HG02678 (cell line): ENCODE measurements at regions not wholly inside any gene's neighbourhood (a gene's known extent, or its start where the extent isn't known, plus 50 kb on each side); places are given as distances from the start of the nearest gene placed in this dataset.

Source experiments
- ATAC-seq: cut with Tn5 transposase; IDR thresholded peaks from one replicate; pipeline ENCODE4 v1.9.1; 2021; ENCODE audit warnings: mild to moderate bottlenecking, moderate library complexity; ENCODE audit not compliant: unreplicated experiment

GRCh38 chr9:18371141-18371540, 102.8 kb upstream of the ADAMTSL1 start:
- ATAC-seq, result no peak

- no peak for ATAC-seq
Measured at GRCh38 chr9:18371621-18372020, 102.3 kb upstream of the ADAMTSL1 start.

GRCh38 chr9:18379073-18379811, 94.7 kb upstream of the ADAMTSL1 start:
- ATAC-seq, result no peak

GRCh38 chr9:18382243-18382642, 91.7 kb upstream of the ADAMTSL1 start:
- ATAC-seq, result no peak

GRCh38 chr9:18384066-18384465, 89.9 kb upstream of the ADAMTSL1 start:
- no peak for ATAC-seq

GRCh38 chr9:18385696-18386490, 88.1 kb upstream of the ADAMTSL1 start:
- ATAC-seq, result no peak

GRCh38 chr9:18390393-18390792, 83.6 kb upstream of the ADAMTSL1 start:
- no peak for ATAC-seq

- ATAC-seq, result no peak
Measured at GRCh38 chr9:18393340-18394130, 80.4 kb upstream of the ADAMTSL1 start.

- ATAC-seq, result no peak
Measured at GRCh38 chr9:18394847-18395351, 79.1 kb upstream of the ADAMTSL1 start.

GRCh38 chr9:18396102-18396728, 77.7 kb upstream of the ADAMTSL1 start:
- ATAC-seq, result no peak

GRCh38 chr9:18397076-18397475, 76.9 kb upstream of the ADAMTSL1 start:
- ATAC-seq, result no peak

GRCh38 chr9:18398038-18398437, 75.9 kb upstream of the ADAMTSL1 start:
- no peak for ATAC-seq

- no peak for ATAC-seq
Measured at GRCh38 chr9:18404434-18405029, 69.4 kb upstream of the ADAMTSL1 start.

GRCh38 chr9:18405240-18405639, 68.7 kb upstream of the ADAMTSL1 start:
- no peak for ATAC-seq

GRCh38 chr9:18410983-18411382, 63.0 kb upstream of the ADAMTSL1 start:
- no peak for ATAC-seq

- ATAC-seq, result no peak
Measured at GRCh38 chr9:18421391-18421790, 52.6 kb upstream of the ADAMTSL1 start.

- ATAC-seq, result no peak
Measured at GRCh38 chr9:18422296-18423036, 51.5 kb upstream of the ADAMTSL1 start.

GRCh38 chr9:18423791-18424531, 50.0 kb upstream of the ADAMTSL1 start:
- ATAC-seq, result no peak
